NOMO-1 treated with dmso at 0.1 percent for 144 hours (cell line): ENCODE measurements at regions not wholly inside any gene's neighbourhood (a gene's known extent, or its start where the extent isn't known, plus 50 kb on each side); places are given as distances from the start of the nearest gene placed in this dataset.
"Not testable (repeated sequence)": the region's sequence is repeated elsewhere in the genome, so short reads cannot be mapped to it uniquely, and the experiment has no call there.

Experiments used
- DNase-seq: peaks from one replicate; lab custom pipeline; 2025; ENCODE audit not compliant: unreplicated experiment; lab: John Stamatoyannopoulos, UW

DNA sequence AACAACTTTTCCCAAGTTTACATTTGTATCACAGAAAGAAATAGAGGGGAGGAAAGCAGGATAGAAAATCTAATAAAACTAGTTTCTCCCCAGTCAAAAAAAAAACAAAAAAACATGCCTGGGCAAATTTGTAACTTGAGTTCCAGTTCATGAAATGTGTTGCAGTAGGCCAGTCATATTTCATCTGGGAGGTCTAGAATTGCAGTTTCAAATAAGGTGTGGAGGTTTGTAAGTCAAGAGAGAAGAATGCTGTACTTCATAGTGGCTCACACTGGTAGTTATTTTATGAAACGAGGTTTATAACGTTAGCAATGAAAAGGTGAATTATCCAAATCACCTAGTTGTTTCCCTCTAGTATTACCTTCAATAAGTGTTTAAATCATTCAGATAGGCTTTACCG is 1313.9 kb upstream of the SLC39A10 start:
- no peak for DNase-seq

DNA sequence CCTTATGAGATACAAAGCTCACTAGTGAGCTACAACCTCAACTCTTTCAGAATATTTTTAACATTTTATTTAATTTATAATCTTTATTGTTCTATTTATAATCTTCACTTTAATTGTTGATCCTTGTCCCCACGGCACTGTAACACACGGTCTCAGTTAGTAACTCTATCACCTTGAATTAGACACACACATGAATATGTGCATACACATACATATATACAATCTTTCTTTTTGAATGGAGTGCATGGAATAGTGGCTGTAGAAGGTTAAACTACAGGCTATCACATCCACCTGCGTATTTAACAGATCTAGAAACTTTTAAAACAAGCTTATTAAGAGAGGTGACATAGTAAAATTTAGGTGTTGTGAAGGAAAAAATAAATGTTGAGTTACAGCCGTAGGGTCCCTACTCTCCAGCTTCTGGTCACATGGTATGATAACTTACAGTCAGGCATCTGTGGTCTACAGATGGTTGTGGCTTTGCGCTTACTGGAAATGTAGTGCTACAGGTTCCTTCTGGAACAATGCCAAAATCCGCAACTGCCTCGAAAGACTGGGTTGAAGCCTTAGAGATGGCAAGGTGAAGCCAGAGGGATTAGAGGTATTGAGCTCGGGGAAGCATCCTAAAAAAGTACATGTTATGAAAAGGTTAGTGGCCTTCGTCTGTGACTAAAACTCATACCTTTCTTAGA is 1324.1 kb upstream of the SLC39A10 start:
- no peak for DNase-seq

DNA sequence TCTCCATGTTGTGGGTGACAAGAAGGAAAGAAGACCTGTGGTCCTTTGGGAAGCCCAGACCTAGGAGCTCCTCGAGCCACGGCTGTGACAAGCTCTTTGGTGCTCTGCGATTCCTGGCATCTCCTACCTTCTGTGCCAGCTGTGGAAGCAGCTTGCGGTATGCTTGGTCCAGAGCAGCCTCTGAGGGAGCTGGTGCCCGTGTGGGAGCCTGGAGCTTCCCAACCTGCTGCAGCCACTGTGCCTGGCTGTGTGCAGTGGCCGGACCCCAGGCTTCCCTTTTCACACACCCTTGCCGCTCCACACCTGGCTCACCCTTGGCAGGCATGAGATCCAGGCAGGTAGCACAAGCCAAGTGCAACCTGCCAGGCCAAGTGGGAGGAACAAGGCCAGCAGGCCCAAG is 1328.6 kb upstream of the SLC39A10 start:
- no peak for DNase-seq

DNA sequence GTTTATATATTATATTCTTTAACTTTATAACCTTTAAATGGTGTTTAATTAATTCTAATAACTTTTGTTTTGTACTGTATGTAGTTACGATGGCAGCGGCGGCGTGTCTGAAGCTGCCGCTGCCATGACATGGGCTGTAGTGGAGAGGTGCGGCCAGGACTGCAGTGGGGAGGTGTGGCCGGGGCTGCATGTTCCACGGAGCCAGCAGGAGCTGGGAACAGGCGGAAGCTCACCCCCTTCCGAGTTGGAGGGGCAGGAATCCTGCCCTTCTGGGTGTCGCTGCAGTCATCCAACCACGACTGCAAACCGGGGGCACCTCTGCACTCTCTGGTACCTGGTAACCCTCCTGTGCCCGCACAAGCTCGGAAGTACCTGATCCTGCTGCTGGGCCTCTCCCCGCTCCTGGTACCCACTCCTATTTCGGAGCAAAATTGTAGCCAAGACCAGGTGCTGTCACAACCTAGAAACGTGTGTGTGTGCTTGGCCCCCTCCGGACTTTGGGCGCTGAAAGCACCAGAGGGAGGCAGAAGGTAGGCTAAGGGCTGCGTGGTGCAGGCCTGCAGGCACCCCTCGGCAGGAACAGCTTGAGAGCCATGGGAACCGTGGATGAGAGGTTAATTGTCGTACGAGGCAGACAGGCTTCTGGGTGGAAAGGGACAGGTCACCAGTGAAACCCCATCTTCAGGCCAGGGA is 1329.7 kb upstream of the SLC39A10 start:
- no peak for DNase-seq

DNA sequence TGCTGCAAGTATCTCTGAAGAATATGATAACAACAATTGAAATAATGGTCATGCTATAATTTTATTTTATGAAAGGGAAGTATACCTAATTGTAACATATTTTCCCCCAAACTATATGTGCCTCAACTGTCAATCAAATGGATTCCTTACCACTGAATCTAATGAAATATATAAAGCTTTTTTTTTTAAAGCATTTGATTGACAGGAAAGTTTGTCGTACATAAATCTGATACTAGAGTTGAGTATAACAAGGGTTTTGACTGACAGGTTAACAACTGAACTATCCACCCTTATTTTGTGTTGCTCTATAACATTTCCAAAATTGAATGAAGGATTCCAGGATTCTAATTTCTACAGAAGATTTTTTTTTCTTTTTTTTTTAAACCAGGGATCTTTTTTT is 1333.3 kb upstream of the SLC39A10 start:
- no peak for DNase-seq

DNA sequence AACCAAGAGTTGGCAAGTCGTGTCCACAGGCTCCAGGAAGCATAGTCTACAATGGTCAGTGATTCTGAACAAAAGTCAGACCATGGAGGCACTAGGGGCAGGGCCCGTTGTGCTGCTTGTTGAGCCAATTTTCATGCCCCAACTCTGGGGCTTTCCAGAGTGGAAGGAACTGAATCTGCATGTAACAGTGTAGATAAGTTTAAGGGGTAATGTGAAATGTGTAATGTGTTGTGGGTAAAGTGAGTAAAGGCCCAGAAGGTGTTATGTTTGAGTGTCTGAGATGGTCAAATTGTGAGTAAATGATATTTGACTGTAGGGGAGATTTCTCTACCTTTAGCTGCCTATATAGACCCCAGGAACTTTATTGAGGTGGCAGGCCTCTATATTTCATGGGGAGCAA is 1336.5 kb upstream of the SLC39A10 start:
- DNase-seq = no peak

DNA sequence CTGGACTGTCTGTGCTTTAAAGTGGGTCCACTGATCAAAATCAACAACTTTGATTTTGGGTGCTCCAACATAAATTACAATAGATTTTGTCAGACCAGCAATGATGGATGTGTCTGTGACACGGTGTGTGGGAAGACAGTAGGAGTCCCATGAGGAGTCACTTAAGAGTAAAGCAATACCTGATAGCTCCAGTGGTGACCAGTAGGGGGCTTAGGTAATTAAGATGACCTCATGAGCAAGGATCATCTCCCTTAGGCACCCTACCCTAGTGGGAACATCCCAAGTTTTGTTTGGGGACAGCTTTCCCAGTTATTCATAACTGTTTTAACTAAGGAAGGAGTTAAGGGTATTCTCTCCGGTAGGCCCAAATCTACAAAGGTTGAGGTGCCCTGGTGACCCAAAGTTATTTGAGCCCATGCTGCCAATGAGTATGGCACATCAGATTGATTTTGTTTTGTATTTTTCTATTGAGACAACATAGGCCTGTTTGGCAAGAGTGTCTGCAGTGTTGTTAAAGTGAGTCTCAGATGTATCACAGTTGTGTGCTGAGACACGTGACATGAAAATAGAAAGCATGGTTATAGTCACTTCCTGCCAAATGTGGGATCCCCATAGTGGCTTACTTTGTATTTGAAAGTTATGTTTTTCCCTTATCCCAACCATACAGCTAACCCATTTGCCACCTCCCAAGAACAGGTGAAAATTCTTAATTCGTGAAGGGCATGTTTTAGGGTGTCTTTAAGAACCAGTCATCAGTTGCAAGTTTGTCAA is 1337.6 kb upstream of the SLC39A10 start:
- DNase-seq = no peak

DNA sequence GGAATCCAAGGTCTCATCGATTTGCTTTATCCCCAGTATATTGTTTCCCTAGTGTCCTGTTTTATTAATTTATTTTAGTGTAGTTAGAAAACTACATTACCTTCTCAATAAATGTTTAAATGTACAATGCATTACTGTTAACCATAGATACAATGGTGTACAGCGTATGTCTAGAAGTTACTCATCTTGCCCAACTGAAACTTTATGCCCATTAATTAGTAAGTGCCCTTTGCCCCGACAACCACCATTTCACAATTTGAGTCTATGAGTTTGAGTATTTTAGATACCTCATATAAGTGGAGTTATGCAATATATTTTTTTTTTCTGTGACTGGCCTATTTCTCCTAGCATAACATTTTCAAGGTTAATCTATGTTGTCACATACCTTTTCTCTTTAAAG is 1343.0 kb upstream of the SLC39A10 start:
- no peak for DNase-seq

DNA sequence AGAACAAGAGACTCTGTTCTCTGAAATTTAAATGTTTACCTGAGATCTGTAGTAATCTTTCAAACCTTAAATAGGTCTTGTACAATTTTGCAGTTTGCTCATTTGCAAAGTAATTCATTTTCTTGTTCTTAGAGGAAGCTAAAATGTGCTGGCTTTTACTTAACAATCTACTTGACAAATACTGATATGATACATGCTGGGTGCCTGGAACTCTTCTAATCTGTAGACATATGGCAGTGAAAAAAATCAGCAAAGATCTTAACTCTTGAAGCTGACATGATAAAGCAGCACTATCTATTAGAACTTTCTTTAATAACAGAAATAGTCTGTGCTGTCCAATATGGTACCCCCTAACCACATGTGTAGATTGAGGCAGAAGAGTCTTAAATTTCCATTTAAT is 1352.8 kb upstream of the SLC39A10 start:
- no peak for DNase-seq

DNA sequence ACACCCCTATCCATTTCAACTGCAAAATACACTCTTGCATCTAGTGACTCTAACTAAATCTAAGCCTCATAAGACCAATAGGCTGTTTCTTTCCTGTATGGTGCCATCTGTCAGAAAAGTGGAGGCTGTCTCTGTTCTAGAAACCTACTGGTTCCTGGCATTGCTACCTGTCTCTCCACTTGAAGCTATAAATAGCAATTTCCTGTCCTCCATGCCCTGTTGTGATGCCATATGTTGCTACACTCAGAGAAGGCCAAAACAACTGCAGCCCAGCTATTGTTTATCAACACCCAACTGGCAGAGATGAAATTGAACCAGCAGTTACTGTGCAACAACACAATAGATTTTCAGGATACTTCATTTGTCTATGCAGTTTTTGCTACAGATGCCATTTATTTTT is 1355.1 kb upstream of the SLC39A10 start:
- no peak for DNase-seq

DNA sequence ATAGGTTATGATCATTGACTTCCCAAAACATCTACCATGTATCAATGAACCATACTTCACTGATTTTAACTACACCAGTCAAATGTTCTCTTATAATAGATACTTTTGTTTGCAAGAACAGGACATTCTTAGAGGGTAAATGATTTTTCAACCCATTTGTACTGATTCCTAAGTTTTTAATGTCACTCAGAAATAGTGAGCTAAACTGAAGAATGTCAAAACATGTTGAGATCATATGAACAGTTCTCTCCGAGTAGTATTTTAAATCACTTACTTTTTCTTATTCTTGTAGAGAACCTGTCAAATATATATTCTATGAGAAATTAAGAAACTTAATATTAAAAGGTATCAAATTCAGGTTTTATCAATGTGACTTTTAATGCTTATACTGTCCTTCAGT is 1362.9 kb upstream of the SLC39A10 start:
- DNase-seq = no peak

DNA sequence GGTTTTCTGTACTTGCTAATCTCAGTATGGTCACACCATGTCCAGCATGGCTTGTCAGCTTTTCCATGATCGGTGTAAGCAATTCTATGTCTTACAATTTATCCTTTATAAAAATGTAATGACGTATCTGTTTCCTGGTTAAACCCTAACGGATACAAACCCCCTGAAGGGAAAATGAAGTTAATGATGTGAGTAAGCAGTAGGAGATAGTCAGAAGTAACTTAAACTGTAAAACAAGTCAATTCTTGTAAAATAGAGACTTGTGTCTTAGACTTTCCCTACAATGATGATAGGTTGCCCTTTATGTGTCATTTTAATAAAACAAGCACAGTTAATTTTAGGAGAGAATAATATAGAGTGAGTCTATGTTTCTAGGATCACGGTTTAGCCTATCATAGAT is 1365.9 kb upstream of the SLC39A10 start:
- no peak for DNase-seq

DNA sequence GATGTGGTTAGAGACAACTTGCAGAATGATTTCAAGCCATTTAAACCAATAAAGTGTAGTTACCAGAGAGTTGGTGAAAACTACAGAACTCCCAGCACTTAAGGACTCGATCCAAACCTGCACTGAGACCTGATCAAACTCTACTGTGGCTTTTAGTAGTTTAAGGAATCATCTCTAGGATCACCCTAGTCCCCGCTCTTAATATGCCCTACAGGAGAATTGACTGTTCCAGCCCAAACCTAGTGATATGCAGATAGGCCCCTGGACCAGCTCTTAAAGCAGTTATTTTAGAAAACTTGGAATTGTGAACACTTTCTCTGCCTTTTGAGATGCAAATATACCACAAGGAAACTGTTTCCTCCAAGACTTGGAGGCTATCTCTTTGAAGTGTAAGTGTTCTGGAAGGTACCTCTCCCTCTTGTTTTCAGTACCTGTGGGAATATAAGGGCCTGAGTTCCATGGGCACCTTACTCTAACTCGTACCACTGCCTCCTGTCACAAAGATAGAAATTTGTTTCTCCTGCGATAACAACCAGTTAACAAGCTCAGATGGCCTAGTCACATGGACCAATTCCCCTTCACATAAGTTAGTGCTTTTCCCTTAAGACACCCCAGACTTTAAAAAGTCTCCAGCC is 1367.2 kb upstream of the SLC39A10 start:
- DNase-seq = no peak

DNA sequence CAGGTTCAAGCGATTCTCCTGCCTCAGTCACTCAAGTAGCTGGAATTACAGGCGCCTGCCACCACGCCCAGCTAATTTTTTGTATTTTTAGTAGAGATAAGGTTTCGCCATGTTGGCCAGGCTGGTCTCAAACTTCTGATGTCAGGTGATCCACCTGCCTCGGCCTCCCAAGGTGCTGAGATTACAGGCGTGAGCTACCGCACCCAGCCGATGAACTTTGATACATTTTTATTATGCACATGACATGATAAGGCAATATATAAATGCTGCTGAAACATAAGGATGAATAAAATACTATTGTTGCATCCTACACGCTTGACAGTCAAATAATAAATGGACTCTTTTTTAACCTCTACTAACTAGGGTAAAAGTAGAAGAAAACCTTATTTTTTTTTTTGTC is 1380.4 kb upstream of the SLC39A10 start:
- DNase-seq = not testable (repeated sequence)

DNA sequence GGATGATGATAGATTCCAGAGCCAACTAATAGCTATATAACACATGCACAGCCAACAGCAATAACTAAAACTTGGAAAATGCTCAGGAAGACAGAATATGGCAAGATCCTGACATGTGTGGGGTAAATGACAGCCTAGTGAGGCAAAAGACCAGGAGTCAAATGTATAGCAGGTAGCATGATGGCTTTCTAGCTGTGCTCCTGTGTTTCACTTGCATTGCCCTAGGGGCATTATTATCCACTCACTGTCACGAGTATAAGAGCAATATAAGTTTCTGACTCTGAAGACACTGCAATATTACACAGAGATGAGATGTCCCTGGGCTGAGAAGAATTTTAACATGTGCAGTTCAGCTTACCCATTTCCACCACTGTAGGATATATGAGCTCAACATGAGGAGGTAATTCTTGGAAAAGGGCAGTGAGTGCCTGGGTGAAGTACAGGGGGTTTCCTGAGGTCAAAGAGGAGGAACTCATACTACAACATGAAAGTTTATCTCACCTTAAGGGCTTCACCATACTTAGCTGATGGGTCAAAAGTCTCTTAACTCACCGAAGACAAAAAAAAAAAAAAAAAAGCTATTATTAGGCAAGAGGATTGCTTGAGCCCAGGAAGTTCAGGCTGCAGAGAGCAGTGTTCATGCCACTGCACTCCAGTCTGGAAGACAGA is 1385.6 kb upstream of the SLC39A10 start:
- DNase-seq = no peak

DNA sequence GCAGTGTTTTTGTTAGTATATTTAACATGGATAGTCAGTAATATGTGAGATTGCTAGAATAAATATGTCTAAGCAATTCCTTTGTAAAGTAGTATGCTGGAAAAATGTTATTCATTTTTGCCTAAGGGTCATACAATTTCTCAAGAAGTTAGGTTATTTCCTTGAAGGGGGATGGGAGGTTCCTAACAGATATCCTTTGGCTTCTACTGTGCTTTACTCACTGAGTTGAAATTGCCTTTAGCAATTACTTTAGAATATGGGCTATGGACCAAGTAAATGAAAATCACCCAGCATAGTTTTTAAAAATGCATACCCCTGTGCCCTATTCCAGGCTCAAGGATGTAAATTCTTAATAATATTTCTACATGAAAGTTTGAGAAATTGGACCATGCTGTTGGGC is 1386.4 kb upstream of the SLC39A10 start:
- no peak for DNase-seq

DNA sequence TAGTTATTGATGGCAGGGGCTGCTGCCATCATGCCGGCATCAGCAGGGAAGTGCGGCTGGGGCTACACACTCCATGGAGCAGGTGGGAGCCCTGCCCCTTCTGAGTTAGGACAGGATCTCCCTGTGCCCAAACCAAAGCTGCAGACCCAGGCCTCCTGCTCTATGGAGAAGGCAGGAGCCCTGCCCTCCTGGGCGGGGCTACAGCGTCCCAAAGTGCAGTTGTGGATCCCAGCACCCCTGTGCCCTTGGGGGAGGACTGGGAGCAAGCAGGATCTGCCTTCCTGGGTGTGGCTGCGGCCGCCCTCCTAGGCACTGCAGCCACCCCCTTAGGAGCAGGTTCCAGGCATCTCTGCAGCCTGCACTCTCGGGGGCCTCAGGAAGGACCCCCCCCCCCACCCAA is 1392.4 kb upstream of the SLC39A10 start:
- DNase-seq = no peak

DNA sequence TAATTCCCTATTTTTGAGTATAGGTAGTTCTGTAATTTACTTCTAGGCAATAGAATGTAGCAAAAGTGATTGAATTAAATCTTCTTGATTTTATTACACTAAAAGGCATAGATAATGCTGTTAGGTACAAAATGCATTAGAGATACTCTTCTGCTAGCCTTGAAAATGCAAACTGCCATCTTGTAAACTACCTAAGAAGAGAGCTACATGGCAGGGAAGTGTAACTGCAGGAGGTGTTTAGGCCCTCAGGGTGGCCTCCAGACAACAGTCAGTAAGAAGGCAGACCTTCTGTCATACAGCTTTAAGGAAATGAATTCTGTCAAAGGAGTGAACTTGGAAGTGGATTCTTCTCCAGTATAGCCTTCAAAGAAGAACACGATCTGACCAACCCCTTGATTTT is 1396.8 kb upstream of the SLC39A10 start:
- no peak for DNase-seq

DNA sequence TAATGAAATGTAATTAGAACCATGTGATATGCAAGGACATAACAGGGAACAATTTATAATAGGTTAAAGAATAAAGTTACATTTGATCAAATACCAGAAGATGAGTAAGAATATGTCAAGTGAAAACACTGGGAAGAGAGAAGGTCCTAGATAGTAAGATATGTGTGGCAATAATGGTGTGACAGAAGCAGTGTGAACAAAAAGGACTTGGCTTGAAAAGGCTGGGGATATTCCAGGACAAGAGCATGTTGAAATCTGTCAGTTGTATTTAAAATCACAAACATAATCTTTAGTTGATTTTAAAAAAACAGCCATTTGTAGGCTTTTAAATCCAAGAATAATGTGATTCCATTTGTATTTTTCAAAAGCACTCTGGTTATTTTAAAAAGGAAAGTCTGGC is 1399.9 kb upstream of the SLC39A10 start:
- no peak for DNase-seq

DNA sequence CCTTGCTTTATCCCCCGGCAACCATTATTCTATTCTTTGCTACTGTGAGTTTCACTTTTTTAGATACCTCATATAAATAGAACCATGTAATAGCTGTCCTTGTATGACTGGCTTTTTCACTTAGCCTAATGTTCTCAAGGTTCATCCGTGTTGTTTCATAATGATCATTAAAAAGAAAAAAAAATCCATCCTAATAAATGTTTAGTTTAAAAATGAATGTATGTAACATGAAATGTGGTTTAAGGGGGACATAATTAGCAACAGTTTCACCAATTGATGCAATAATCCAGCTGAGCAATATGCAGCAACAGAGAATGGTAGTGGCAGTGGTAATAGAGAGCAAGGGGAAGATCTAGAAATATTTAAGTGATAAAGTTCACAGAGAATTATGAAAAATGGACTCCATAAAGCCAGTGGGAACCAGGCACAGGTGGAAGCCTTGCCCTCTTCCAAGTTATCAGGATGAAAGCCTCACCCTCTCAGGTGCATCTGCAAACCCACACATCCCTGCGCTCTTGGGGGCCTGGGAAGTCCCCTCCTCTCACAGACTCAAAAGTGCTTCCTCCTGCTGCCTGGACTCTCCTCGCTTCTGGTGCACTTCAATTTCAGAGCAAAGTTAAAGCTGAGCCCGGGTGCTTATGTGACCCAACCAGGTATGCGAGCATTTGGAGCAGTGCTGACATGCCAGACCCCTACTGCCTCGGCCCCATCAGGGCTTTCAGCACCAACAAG is 1403.3 kb upstream of the SLC39A10 start:
- no peak for DNase-seq

DNA sequence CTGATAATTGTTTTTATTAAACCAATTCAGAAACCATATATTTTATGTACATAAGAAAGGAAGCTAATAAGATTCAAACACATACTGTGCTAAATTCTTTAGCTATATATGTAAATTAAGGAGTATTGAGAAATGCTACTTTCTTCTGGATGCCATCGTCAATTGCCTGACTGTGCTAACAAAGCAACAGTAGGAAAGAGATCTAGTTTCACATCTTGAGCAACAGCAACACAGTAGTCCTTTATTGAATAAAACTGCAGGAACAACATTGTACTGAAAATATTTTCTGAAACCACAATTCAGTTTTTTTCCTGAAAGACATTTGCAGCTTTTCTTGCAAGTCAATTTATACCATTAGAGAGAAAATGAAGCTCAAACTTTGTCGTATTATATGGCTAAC is 1404.9 kb upstream of the SLC39A10 start:
- no peak for DNase-seq
